ENCODE measurements at regions not wholly inside any gene's neighbourhood (a gene's known extent, or its start where the extent isn't known, plus 50 kb on each side); places are given as distances from the start of the nearest gene placed in this dataset.

DNA sequence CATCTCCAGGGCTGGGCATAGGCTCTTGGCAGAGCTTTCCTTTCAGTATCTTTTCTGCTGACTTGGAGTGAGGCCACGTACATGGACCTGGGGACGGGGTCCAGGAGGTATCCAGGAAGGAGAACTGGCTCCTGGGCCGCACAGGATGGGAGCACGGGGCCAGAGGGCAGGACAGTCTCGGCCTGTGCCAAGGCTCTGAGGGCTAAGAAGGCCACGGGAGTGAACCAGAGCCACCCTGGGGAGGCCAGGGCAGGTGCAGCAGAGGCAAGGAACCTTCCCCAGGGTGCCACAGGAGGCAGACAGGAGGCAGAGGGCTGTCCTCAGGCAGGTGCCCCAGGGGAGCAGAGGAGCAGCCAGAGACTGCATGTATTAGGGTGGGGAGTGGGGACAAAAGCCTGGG lies 50.3 kb downstream of the PLXNA1 start:
- no peak for DNase-seq (ENCODE audit: low read depth)

DNA sequence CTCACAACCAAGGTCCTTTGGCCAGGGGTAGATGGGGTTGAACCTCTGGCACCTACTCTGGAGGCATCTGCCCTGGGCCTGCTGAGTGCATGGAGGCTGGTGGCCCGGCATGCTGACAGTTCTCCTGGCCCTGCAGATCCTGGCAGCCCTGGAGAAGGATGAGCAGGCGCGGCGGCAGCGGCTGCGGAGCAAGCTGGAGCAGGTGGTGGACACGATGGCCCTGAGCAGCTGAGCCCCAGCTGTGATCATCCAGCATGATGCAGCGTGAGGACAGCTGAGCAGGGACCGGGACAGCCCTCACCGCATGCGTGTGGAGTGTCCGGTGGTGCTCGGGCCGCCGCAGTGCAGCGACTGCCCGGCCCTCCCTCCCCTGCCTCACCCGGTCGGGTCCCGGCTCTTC lies 50.9 kb downstream of the PLXNA1 start:
- DNase-seq (ENCODE audit: low read depth) = no peak

DNA sequence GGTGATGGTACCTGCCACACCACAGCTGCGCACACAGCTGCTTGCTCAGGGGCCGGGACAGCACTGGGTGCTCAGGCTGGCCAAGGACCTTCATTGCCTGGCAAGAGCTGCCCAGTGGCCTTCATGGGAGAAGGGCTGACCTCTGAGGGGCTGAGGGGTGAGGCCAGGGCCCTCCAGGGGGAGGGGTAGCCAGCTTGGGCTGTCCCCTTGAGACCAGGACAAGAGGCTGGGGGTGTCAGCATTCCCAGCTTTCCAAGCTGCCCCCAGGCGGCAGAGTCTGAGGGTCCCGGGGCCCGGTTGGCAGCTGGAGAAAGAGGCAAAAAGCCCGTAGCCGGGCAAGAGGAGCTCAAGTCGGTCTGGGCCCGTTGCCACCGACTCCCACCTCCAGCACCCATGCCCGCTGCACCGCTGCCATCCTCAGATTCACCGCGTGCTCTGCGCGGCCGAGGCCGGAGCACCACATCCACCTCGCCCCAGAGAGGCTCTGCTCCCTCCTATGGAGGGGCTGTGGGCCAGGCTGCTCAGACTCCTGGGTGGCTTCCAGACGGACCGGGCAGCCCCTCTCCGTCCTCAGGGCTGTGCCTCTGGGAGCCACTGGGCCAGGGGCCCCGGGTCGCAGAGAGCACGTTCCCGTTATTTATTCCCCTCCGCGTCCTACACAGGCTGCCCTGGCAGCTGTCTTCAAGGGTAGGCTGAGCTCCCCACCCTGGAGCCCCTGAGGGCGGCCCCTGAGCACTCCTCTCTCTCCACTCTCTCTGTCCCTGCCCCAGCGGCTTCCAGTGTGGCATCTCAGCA lies 51.5 kb downstream of the PLXNA1 start:
- no peak for DNase-seq (ENCODE audit: low read depth)

DNA sequence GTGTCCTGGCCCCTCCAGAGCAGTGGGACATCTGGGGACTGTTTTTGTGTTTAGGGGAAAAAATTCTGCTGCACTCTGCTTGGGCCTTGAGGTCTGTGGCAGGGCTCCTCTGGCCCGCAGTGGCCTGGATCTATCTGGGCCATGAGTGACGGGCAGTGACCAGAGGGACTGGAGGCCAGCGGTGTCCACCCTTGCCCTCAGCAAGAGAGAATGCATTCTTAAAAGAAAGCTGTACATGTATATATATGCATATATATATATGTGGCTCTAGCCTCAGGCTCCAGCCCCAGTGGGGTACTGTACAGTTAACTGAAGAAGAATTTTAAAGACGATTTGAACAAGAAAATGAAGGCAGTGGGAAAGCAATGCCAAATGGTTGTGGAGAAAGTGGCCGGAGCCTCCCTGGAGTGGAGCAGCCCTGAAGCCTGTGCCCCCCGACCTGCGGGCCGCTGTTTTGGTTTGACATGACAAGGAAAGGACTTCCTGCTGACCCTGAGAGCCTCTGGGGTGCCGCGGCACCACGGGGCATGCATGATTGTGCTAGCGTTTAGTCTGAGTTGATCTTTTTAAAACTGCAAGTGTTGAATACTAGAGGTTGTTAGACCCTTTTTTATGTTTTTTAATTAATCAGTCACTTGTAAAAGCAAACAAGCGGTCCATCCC lies 52.2 kb downstream of the PLXNA1 start:
- DNase-seq (ENCODE audit: low read depth) = no peak

DNA sequence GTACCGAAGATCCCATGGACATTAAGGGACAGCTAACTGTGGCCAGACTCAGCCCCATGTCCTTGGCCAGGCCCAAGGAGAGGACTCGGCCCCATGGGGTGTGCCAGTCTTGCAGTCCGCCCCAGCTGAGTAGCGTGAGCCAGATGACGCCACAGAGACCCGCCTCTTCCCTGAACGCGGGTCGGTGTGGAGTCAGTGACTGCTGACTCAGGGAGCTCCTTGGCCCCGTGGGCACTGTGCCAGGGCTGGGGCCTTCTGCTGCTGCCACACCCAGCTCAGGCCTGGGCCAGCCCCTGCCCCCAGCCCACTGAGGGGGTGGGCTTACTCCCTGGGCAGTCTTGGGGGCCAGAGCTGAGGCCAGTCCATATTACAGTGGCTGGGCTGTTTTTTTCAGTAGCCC lies 52.8 kb downstream of the PLXNA1 start:
- DNase-seq (ENCODE audit: low read depth) = peak; percentile 17

DNA sequence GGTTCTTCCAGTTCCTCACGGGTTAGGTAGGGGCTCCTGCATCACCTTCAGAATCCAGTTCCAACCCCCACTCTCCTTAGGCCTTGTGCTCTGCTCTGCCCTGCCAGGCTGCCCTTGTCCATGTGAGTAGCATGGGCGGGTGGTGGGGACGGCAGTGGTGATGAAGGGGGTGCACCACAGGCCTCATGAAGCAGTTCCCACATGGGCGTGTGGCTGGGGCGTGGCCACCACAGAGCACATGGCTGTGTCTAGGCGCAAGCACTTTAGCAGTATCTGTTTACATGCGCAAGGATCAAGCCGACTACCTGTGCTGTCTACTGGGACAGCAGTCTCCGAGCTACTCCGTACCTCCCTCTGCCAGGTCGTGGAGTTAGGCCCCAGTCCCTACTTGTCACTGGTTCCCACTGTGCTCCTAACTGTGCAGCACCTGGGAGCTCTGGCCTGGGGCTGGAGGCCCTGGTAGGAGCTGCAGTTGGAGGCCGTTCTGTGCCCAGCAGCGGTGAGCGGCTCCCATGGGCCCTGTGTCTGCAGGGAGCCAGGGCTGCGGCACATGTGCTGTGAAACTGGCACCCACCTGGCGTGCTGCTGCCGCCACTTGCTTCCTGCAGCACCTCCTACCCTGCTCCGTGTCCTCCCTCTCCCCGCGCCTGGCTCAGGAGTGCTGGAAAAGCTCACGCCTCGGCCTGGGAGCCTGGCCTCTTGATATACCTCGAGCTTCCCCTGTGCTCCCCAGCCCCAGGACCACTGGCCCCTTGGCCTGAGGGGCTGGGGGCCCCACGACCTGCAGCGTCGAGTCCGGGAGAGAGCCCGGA lies 53.5 kb downstream of the PLXNA1 start:
- no peak for DNase-seq (ENCODE audit: low read depth)

DNA sequence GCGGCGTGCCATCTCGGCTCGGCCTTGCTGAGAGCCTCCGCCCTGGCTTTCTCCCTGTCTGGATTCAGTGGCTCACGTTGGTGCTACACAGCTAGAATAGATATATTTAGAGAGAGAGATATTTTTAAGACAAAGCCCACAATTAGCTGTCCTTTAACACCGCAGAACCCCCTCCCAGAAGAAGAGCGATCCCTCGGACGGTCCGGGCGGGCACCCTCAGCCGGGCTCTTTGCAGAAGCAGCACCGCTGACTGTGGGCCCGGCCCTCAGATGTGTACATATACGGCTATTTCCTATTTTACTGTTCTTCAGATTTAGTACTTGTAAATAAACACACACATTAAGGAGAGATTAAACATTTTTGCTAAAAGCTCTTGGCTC lies 54.1 kb downstream of the PLXNA1 start:
- no peak for DNase-seq (ENCODE audit: low read depth)

DNA sequence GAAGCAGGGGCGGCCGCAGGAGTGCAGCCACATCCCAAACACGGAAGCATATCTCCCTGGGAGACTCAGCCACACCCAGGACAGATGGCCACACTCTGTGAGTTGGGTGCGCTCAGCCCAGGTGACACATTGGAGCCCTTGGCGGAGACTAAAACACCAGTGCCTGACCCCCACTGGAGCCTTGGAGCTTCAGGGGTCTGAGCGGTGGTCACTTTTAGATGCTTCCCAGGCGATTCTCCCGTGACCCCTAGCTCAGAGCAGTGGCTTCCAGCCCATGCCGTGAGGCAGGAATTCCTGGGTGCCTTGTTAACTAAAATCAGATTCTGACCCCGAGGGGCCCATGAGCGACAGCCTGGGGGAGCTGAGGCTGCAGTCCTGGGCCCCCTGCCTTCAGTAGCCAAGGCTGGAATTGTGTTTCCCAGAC lies 54.5 kb downstream of the PLXNA1 start:
- no peak for DNase-seq (ENCODE audit: low read depth)

DNA sequence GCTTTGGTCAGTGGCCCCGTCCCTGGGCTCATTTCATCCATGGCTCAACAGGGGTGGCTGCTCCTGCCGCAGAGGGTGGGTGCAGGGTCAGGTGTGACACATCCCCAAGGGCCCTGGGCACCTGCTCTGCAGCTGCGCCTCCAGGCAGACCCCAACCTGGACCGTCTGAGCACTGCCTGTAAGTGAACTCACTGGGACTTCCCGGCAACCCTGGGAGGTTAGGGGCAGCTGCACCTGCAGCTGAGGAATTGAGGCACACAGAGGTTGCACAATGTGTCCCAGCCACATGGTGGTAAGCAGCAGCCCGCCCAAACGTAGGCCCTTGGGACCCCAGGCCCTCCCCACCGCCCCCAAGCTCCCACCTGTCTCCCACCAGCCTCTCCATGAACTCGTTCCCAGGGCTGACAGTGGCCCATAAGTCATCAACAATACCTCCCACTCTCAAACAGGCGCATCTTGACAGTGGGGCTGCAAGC lies 55.1 kb downstream of the PLXNA1 start:
- DNase-seq (ENCODE audit: low read depth) = no peak

DNA sequence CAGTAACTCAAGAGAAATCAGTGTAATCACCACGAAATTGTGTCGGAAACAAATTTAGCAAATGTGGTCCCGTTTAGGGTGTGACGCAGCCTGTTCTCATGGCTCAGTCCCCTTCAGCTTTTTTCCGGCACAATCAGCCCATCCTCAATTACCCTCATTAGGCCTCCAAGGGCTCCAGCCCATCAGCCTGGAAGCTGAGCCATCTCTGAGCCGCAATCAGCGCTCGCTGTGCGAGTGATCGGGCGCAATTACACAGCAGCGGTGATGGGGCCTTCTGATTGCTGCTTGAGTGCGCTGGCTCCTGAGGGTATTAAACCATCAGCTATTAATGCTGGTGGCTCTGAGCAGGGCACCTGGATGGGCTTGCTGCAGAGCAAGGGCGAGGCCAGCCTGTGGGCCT lies 55.6 kb downstream of the PLXNA1 start:
- DNase-seq (ENCODE audit: low read depth) = no peak

DNA sequence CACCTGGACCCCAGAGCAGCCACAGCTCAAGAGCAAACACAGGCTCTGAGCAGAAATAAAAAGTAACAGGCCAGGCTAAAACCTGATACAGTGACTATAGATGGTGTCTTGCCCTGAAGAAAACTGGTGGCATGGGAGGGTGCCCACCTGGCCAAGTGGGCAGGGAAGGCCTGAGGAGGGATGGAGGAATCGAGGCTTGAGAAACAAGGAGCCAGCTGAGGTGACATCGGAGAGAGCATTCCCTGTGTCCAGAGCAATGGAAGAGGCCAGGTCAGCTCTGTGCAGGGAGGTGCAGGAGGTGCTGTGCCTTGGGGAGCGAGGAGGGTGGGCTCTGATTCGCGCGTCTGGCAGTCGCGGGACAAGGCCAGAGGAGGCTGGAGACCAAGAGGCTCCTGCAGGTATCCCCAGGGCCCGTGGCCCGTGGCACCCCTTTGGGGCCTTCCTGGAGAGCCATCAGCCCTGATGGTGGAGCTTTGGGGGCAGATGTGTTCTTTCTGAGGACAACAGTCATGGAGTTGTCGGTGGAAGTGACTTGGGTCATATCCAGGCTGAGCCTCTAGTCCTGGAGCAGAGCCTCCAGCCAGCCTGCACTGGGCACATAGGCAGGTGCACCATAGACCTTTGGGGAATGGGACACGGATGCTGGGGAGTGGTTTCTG lies 56.1 kb downstream of the PLXNA1 start:
- DNase-seq (ENCODE audit: low read depth) = no peak

DNA sequence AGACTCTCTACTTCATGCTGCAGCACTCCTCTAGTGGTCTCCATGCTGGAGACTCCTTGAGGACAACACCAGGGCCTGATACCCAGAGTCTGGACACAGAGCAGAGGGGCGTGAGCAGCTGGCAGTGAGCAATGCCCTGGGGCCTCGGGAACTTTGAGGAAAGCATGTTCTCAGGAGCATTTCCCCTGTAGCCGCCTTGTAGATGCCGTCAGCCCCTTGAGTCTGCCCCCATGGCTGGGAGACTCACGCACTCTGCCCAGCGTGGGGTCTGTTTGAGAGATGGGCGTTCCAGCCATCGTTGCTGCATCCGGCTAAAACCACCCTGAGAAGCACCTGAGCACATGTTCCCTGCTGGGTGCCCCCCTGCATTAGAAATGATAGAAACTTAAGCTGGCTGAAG lies 56.8 kb downstream of the PLXNA1 start:
- no peak for DNase-seq (ENCODE audit: low read depth)

DNA sequence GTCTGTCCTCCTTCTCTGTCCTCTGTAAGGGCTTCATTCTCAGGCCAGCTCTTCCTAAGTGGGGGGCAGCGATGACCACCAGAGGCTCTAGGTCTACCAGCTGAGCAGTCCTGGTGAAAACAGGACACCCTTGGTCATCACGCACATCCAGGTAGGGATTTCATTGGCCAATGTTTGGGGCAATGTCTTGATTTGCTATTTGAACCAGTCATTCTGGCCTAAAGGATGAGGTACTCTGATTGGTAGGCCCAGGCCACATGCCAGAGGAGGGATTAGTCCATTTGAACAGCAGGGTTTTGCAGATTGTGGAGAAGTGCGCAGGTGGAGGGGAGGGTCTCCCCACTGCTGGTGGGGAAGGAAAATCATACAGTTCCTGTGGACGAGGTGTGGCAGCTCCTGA lies 57.3 kb downstream of the PLXNA1 start:
- DNase-seq (ENCODE audit: low read depth) = no peak

DNA sequence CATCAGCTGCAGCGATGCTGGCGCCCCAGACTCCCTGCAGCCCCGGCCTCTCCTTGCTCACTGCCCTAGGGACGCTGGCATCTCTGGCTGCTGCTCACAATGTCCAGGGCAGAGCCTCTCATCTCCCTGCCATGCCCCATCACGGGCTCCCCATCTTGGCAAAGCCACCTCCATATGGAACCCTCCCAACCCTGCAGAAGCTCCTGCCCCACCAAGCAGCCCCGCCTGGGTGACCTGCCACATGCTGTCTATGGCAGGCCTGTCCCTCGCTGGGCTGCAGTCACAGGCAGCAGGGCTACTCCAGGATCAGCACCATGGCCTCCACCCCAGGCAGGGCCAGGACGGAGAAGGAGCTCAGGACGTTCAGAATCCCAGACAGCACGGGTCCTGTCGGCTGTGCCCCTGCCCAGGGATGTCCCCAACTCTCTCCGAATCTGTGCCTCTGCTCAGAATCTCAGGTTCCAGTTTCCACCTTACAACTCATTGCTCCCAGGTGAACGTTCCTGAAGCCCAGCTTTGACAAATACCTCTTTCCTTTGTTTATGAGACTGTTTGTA lies 58.4 kb downstream of the PLXNA1 start:
- no peak for DNase-seq (ENCODE audit: low read depth)

DNA sequence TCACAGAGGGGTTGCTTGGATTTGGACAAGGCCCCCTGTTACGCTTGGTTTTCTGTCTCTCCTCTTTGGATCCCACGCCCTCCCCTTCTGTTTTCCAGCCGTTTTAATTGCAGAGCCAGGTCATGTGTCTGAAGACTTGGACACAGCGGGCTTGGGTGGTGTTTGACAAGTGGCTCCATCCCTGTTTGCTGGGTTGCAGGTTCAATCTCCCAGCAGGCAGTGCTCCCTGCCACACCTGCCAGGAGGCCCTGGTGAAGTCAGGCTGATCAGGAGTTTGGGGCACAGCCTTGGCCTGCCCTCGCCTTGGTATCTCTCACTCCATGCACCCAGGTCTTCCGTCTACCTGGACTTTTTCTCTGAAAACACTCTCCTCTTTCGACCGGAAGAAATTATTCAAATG lies 59.0 kb downstream of the PLXNA1 start:
- no peak for DNase-seq (ENCODE audit: low read depth)

DNA sequence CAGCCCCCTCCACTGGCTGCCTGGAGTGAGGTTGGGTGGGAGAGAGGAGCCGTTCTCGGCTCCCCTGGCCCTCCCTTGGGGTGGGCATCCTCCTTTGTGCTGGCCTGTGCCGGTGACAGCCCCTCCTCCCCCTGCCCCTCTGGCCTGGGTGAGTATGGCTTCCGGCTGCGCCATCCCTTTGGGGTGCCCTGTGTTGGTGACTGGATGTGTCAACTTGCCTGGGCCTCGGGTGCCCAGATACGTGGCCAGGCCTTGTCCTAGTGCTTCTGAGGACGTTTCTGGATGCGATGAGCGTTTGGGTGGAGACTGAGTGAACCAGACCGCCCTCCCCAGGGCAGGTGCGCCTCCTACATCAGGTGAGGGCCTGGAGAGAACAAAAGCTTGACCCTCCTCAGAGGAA lies 59.7 kb downstream of the PLXNA1 start:
- no peak for DNase-seq (ENCODE audit: low read depth)

DNA sequence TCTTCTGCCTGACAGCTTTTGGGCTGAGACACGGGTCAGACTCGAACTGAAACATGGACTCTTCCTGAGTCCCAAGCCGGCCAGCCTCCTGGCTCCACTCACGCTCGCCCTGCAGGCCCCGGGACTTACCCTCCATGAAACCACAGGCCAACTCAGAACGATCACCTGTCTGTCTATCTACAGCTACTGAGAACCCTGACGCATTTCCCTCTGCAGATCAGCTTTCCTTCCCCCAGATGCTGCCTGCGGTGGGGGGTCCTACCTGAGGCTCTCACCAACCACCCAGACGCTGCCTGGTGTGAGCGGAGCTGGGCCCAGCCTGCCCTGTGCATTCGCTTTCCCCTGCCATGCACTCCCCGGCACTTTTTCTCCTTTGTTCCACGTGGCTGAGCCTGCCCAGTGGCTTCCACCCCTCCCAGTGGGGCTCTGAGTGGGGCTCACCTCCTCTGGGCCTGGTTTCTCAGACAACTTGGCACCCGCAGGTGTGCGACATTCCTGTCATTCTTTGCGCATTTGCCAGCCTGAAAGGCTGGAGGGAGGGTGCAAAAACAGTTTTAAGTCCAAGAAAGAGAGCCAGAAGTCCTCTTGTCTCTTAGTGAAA lies 60.2 kb downstream of the PLXNA1 start:
- DNase-seq (ENCODE audit: low read depth) = no peak

DNA sequence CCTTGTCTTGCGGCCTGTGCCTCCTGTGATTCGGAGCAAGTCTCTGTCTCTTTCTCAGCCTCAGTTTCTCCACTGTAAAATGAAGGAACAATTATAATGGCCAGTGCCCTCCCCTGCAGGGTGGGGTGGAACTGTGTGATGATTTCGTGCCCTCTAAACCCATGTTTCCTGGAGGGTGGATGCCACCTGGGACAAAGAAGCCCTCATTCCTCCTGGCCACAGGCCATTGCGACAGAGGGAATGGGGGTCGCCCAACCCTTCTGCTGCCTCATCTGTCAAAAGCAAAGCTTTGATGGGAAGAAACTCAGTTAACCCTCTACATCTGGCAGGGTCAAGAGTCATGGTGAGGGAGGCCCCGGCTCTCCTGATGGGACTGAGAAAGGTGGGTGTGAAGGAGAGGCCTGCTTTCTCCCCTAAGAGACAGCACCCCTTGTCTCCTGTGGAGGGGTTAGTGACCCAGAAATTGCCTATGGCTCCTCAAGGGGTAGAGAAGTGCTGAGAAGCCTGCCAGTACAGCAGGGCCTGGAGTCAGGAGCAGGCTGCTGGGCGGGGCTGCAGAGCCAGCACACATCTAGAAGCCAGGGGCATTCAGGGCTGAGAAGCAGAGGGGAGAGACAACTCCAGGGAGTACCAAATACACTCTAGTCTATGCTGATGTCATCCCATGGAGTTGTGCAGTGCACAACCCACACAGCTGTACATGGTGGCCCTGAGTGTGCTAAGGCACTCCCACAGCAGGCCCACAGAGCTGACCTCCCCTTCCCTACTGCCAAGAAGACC lies 61.0 kb downstream of the PLXNA1 start:
- DNase-seq (ENCODE audit: low read depth) = no peak

DNA sequence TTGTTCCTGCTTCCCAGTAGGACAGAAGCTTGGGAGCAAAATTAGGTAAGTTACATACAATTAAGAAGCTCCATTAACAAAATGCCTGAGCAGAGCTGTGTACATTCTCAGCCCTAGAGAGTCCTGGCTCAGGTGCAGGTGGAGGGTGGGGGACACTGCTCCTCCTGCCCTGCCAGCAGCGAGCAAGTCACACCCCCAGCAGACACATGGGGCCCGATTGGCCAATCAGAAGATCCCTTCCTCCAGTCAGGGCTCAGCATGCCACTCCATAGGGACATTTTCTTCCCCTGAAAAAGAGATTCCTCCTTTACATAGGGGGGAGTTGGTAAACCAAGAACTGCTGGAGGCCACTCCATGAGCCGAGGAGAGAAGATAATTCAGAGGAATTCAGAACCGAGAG lies 62.1 kb downstream of the PLXNA1 start:
- no peak for DNase-seq (ENCODE audit: low read depth)

DNA sequence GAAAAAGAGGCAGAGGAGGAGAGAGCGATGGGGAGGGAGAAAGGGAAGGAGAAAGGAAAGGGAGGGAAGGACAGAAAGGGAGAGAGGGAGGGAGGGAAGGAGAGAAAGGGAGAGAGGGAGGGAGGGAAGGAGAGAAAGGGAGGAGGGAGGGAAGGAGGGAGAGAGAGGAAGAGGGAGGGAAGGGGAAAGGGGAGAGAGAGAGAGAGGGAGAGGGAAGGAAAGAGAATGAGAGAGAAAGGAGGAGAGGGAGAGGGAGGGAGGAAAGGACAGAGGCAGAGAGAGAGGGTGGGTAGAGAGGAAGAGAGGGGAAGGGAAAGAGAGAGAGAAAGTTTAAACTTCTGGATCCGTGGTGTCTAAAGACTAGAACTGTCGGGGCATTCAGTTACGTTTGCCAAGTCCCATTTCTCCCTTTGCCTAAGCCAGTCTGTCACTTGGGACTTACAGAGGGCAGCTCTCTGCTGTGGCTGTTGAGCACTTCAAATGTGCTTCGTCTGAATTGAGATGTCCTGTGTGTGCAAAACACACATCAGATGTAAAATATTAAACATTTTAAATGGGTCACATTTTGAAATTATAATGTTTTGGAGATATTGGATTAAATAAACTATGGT lies 62.6 kb downstream of the PLXNA1 start:
- DNase-seq (ENCODE audit: low read depth) = no peak

All from non-pigmented ciliary epithelial cell (primary cell).